B cell (primary cell): ENCODE measurements at regions not wholly inside any gene's neighbourhood (a gene's known extent, or its start where the extent isn't known, plus 50 kb on each side); places are given as distances from the start of the nearest gene placed in this dataset.

ENCODE experiments used
- ATAC-seq: fragments of 200-7000 bp; cut with Tn5 transposase; one replicate; pipeline ENCODE4 v1.10.0; 2021; ENCODE audit warnings: low read depth, mild to moderate bottlenecking, moderate number of reproducible peaks, moderate library complexity
- CTCF ChIA-PET: fragments of 350-600 bp; sonication (Branson Sonifier 250); formaldehyde crosslinking; loops from one replicate; lab custom pipeline; 2021; ENCODE audit warnings: antibody characterized with exemption, inconsistent platforms; lab: Charles Lee
- POLR2A ChIA-PET: fragments of 350-600 bp; sonication (Branson Sonifier 250); formaldehyde crosslinking; loops from one replicate; lab custom pipeline; 2021; ENCODE audit warnings: antibody characterized with exemption; lab: Charles Lee
- DNase-seq: peaks from one replicate; pipeline ENCODE4 v3.0.0; 2013
- H2AFZ ChIP-seq: 2 replicates; pipeline ENCODE4 v1.6.1; 2012; ENCODE audit warnings: mild to moderate bottlenecking, low read depth, low read length; ENCODE audit not compliant: insufficient read depth, poor library complexity, severe bottlenecking
- H3K27ac ChIP-seq, 2 donors: 1 replicate in 1 of 2; 2 replicates in 1 of 2; pipeline ENCODE4 v1.5.1; 2012 to 2013; ENCODE audit warnings: low read length in 2 of 2, mild to moderate bottlenecking in 2 of 2, moderate library complexity in 1 of 2
- H3K27me3 ChIP-seq, 4 experiments: fragments of 200-600 bp in 1 of 4; sonication (generic) in 1 of 4; replicated peaks in 1 of 4; 1 replicate in 2 of 4; 2 replicates in 2 of 4; pipeline versions ENCODE4 v1.6.1 to v1.7.0; 2013 to 2016; ENCODE audit warnings: low read length in 3 of 4, mild to moderate bottlenecking in 2 of 4, mixed read lengths in 1 of 4, moderate library complexity in 1 of 4; ENCODE audit not compliant: insufficient read depth in 4 of 4, control insufficient read depth in 3 of 4; ENCODE audit errors: control extremely low read depth in 1 of 4
- H3K36me3 ChIP-seq, 2 experiments: replicated peaks in 1 of 2; 1 replicate in 1 of 2; 2 replicates in 1 of 2; pipeline versions ENCODE4 v1.6.1 to v1.7.1; 2013; ENCODE audit warnings: low read length in 1 of 2; ENCODE audit not compliant: insufficient read depth in 2 of 2, control insufficient read depth in 1 of 2; ENCODE audit errors: control extremely low read depth in 1 of 2, extremely low read depth in 1 of 2
- H3K4me1 ChIP-seq, 2 donors: fragments of 200-600 bp in 1 of 2; sonication (generic) in 1 of 2; 1 replicate in 1 of 2; 2 replicates in 1 of 2; pipeline versions ENCODE4 v1.5.1 to v1.6.1; 2013 to 2017; ENCODE audit warnings: low read length in 2 of 2; ENCODE audit not compliant: control insufficient read depth in 2 of 2, insufficient read depth in 2 of 2
- H3K4me2 ChIP-seq: replicated peaks from 2 replicates; pipeline ENCODE3; 2012; ENCODE audit warnings: mild to moderate bottlenecking, low read depth, low read length; ENCODE audit not compliant: poor library complexity, severe bottlenecking
- H3K4me3 ChIP-seq, 5 experiments: fragments of 200-600 bp in 1 of 5; sonication (generic) in 1 of 5; 1 replicate in 3 of 5; 2 replicates in 2 of 5; pipeline versions ENCODE4 v1.5.1 to v1.7.0; 2011 to 2016; ENCODE audit warnings: low read length in 4 of 5, mild to moderate bottlenecking in 4 of 5, low read depth in 2 of 5, control low read depth in 1 of 5, moderate library complexity in 1 of 5; ENCODE audit not compliant: insufficient read depth in 1 of 5; ENCODE audit errors: control extremely low read depth in 1 of 5, extremely low read depth in 1 of 5
- H3K79me2 ChIP-seq: fragments of 200-600 bp; sonication (generic); one replicate; pipeline ENCODE4 v1.6.0; 2016; ENCODE audit warnings: low read length; ENCODE audit not compliant: control insufficient read depth, insufficient read depth
- H3K9ac ChIP-seq: fragments of 200-600 bp; sonication (generic); 2 replicates; pipeline ENCODE4 v1.6.1; 2017; ENCODE audit warnings: mild to moderate bottlenecking, low read length, moderate library complexity
- H3K9me3 ChIP-seq, 3 donors: one replicate each; pipeline versions ENCODE4 v1.6.1 to v1.7.1; 2013; ENCODE audit warnings: low read length in 2 of 3; ENCODE audit not compliant: control insufficient read depth in 2 of 3, insufficient read depth in 1 of 3; ENCODE audit errors: control extremely low read depth in 1 of 3
- H4K20me1 ChIP-seq: 2 replicates; pipeline ENCODE4 v1.6.0; 2012; ENCODE audit warnings: mild to moderate bottlenecking, low read length; ENCODE audit not compliant: insufficient read depth, control insufficient read depth, poor library complexity, severe bottlenecking
- H3K27ac Mint-ChIP-seq: one replicate; pipeline ENCODE4 v1.8.0; 2021; ENCODE audit warnings: mixed read lengths
- H3K27me3 Mint-ChIP-seq: one replicate; pipeline ENCODE4 v1.8.0; 2021; ENCODE audit warnings: mixed read lengths
- H3K4me1 Mint-ChIP-seq: one replicate; pipeline ENCODE4 v1.8.0; 2021; ENCODE audit warnings: mixed read lengths
- H3K4me3 Mint-ChIP-seq: one replicate; pipeline ENCODE4 v1.8.0; 2021; ENCODE audit warnings: mixed read lengths
- H3K9me3 Mint-ChIP-seq: one replicate; pipeline ENCODE4 v1.8.0; 2022; ENCODE audit warnings: mixed read lengths; ENCODE audit not compliant: insufficient read depth
- EZH2 ChIP-seq: IDR thresholded peaks from 2 replicates; pipeline ENCODE4 v1.6.1; 2012; ENCODE audit warnings: borderline replicate concordance, low read depth, mild to moderate bottlenecking, moderate library complexity, low read length; ENCODE audit not compliant: insufficient read depth, poor library complexity, severe bottlenecking
- WGBS: methylation state at CpG from one replicate; pipeline ENCODE4 v1.1.5; 2013; ENCODE audit warnings: missing lambda C conversion rate; ENCODE audit not compliant: insufficient coverage; 5-methylcytosine and 5-hydroxymethylcytosine counted together
- intact Hi-C: fragments of 100-400 bp; cut with micrococcal nuclease; formaldehyde crosslinking; loops from one replicate; pipeline ENCODE4 v1.10.0; 2022
- TF ChIP-seq, protein P1 (sequence below): fragments of 200-600 bp; IDR thresholded peaks from one replicate; pipeline ENCODE4 v1.8.0; 2022; ENCODE audit warnings: antibody characterized with exemption, mild to moderate bottlenecking

- ChIA-PET POLR2A (no interaction called here), CTCF (no interaction called here)
- H3K4me3 Mint-ChIP-seq, result no peak overlapping the region
- no peak overlapping the region for H3K27ac Mint-ChIP-seq
- H3K27me3 Mint-ChIP-seq, result no peaks in the 10 kb centered on the region
- H3K36me3 ChIP-seq, result no peaks in the 10 kb centered on the region
- no peak overlapping the region for H3K4me3 ChIP-seq
- 100% methylated on average over 1 of the region's 1 CpG for WGBS
- H3K27me3 ChIP-seq, result no peaks in the 10 kb centered on the region
- ATAC-seq, result no peak
- H2AFZ ChIP-seq, result no peak overlapping the region
- no peak for TF ChIP-seq EZH2
- TF ChIP-seq, protein P1, sequence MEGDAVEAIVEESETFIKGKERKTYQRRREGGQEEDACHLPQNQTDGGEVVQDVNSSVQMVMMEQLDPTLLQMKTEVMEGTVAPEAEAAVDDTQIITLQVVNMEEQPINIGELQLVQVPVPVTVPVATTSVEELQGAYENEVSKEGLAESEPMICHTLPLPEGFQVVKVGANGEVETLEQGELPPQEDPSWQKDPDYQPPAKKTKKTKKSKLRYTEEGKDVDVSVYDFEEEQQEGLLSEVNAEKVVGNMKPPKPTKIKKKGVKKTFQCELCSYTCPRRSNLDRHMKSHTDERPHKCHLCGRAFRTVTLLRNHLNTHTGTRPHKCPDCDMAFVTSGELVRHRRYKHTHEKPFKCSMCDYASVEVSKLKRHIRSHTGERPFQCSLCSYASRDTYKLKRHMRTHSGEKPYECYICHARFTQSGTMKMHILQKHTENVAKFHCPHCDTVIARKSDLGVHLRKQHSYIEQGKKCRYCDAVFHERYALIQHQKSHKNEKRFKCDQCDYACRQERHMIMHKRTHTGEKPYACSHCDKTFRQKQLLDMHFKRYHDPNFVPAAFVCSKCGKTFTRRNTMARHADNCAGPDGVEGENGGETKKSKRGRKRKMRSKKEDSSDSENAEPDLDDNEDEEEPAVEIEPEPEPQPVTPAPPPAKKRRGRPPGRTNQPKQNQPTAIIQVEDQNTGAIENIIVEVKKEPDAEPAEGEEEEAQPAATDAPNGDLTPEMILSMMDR, result no peak
- H3K9ac ChIP-seq, result no peak overlapping the region
- H4K20me1 ChIP-seq, result no peaks in the 10 kb centered on the region
- no peak overlapping the region for H3K27ac ChIP-seq
- H3K79me2 ChIP-seq, result no peaks in the 10 kb centered on the region
- no peak for DNase-seq
- H3K4me1 Mint-ChIP-seq, result peaks cover 6% of the 10 kb centered on the region
- H3K9me3 ChIP-seq, result no peaks in the 10 kb centered on the region
- H3K4me1 ChIP-seq, result peaks cover 0 to 3% of the 10 kb centered on the region in 2 donors
- intact Hi-C loops, result no loop called here
- H3K4me2 ChIP-seq, result no peak overlapping the region
- peaks cover 3% of the 10 kb centered on the region for H3K9me3 Mint-ChIP-seq
Measured at GRCh38 chr5:89137148-89137547, 254.2 kb upstream of the MEF2C start.

DNA sequence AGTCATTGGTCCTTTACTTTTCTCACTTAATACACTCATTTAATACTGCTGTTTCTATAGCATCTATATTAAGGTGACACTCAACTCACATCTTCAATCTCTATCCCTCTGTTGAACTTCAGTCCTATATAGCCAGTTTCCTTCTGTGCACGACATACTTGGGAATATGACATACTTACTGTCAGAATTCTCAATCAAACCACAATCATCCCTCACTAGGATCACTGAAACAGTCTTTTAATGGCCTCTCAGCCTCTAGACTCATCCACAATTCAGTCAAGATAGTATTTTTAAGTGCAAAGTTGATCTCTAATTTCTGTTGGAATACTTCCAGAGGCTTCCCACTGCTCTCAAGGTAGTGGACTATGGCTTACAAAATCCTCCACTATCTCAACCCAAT, 251.0 kb upstream of the MEF2C start:
- H3K27ac Mint-ChIP-seq, result no peak overlapping the region
- intact Hi-C loops, result no loop called here
- CTCF ChIA-PET, result no interaction called here
- H3K27me3 Mint-ChIP-seq, result no peaks in the 10 kb centered on the region
- H3K9me3 ChIP-seq, result no peaks in the 10 kb centered on the region
- peaks cover 1% of the 10 kb centered on the region for H3K9me3 Mint-ChIP-seq
- no peaks in the 10 kb centered on the region for H3K36me3 ChIP-seq
- WGBS, result no CpG with 5 or more reads among the region's 1 CpG
- ATAC-seq (no peak), DNase-seq (no peak)
- TF ChIP-seq, protein P1, result no peak
- no peak for TF ChIP-seq EZH2
- H3K4me1 Mint-ChIP-seq, result peaks cover 6% of the 10 kb centered on the region
- no peaks in the 10 kb centered on the region for H4K20me1 ChIP-seq
- no peaks in the 10 kb centered on the region for H3K27me3 ChIP-seq
- H3K4me3 Mint-ChIP-seq, result no peak overlapping the region
- H3K27ac ChIP-seq, result no peak overlapping the region
- H3K79me2 ChIP-seq, result no peaks in the 10 kb centered on the region
- H3K4me1 ChIP-seq, result peaks cover 0 to 3% of the 10 kb centered on the region in 2 donors
- no peak overlapping the region for H2AFZ ChIP-seq
- H3K4me2 ChIP-seq, result no peak overlapping the region
- H3K4me3 ChIP-seq, result no peak overlapping the region
- POLR2A ChIA-PET, result no interaction called here
- H3K9ac ChIP-seq, result no peak overlapping the region
